ENCODE measurements at regions not wholly inside any gene's neighbourhood (a gene's known extent, or its start where the extent isn't known, plus 50 kb on each side); places are given as distances from the start of the nearest gene placed in this dataset.

- TF ChIP-seq POLR2A (IDR thresholded peaks at IDR 0.05; ENCODE audit: low read length), result no peak
- TF ChIP-seq GATA1 (IDR thresholded peaks at IDR 0.05; ENCODE audit: low read depth, low read length), result no peak
Observed at GRCh38 chr11:116257092-116257491, 515.7 kb downstream of the BUD13 start.

Measured in erythroblast (primary cell).